ENCODE measurements at regions not wholly inside any gene's neighbourhood (a gene's known extent, or its start where the extent isn't known, plus 50 kb on each side); places are given as distances from the start of the nearest gene placed in this dataset.

DNA sequence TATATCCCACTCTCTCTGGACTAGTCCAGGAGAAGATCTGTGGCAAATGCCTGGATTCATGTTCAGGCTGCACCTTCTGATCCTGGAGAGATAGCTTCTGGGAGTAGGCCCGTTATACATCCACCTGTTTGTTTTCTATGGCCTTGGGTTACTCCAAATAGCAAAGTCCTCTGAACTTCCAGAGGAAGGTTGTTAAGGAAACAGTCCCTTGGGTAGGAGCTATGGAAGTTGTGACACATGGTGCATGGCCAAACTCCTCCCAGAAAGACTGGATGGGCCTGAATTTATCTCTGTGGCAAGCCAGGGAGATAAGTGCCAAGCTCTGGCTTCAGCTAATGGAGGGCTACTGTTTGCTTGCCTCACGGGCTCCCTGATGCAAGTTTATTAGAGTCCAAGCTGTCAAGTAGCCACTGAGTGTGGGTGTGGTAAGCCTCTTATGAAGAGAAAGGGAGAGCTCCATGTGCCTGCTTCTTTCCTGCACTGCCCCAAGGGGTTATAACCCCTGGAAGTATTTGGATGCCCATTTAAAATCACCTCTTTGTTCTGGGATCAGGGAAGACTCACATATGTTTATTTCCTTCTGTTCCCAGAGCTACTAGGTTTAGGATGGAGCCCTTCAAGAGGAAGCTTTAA lies 328.7 kb upstream of the ATP11B start:
- DNase-seq (no peak), ATAC-seq (no peak)
- Mint-ChIP-seq H3K4me3 (no peak overlapping the region), H3K9me3 (ENCODE audit: low read depth) (no peaks in the 10 kb centered on the region), H3K27ac (no peak overlapping the region), H3K27me3 (no peaks in the 10 kb centered on the region), H3K4me1 (no peaks in the 10 kb centered on the region), H3K36me3 (no peaks in the 10 kb centered on the region)
- CTCF ChIA-PET, result no interaction called here

DNA sequence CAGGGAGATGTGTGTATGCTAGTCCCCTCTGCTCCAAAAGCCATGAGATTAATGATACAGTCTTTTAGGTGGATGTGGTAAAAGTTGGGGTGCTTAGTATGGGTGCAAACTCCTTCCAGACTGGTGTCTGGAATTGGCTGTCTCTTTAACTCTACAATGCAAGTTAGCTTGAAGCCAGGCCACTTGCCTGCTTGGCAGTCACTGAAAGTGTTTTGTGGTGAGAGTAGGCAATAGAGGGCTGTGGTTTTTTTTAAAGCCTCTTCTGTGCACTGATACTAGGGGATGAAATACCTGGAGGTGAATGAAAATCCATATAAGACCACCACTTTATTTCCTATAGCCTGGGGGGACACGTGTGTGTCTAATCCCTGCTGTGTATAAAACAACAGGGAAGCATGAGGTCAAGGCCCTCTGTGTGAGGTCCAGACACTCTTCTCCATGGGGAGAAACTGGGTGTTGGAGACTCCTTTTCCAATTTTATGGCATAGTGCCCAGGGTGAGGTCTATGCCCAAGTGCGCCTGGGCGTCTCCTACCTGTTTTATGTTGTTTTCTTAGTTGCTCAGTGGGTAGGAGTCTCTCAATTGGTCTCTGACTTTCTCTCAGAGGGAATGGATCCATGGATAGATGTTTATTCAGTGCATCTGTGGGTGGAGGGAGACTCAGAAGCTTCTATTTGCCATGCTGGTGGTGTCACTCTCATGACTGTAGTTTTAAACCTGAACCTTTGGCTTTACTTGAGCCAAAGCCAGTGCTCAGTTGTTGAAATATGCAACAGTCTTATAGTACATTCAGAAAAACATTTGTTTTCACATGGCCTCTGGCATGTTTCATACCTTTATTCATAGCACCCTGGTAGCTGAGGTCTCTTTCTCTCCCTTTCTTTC lies 327.8 kb upstream of the ATP11B start:
- Mint-ChIP-seq H3K27ac (no peak overlapping the region), H3K4me1 (no peaks in the 10 kb centered on the region), H3K9me3 (ENCODE audit: low read depth) (no peaks in the 10 kb centered on the region), H3K36me3 (no peaks in the 10 kb centered on the region), H3K27me3 (no peaks in the 10 kb centered on the region), H3K4me3 (no peak overlapping the region)
- no peak for ATAC-seq
- no peak for DNase-seq
- CTCF ChIA-PET, result no interaction called here

DNA sequence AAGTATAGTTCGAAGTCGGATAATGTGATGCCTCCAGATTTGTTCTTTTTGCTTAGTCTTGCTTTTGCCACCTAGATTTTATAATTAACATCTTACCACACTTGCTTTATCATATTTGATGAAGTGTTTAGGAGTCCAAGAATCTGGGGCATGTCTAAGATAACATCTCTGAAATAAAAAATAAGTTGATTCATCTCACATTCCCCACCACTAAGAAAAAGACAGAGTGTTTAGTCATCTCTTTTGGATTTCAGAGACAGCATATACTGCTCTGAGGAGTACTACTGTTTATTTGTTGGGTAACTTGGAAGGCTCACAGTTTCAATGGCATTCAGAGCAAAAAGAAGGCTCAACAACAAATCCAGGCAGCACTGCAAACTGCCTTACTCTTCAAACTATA lies 324.2 kb upstream of the ATP11B start:
- DNase-seq, result no peak
- Mint-ChIP-seq H3K4me3 (no peak overlapping the region), H3K27ac (no peak overlapping the region), H3K4me1 (no peaks in the 10 kb centered on the region), H3K27me3 (no peaks in the 10 kb centered on the region), H3K9me3 (ENCODE audit: low read depth) (no peaks in the 10 kb centered on the region), H3K36me3 (no peaks in the 10 kb centered on the region)
- no peak for ATAC-seq
- CTCF ChIA-PET, result no interaction called here

DNA sequence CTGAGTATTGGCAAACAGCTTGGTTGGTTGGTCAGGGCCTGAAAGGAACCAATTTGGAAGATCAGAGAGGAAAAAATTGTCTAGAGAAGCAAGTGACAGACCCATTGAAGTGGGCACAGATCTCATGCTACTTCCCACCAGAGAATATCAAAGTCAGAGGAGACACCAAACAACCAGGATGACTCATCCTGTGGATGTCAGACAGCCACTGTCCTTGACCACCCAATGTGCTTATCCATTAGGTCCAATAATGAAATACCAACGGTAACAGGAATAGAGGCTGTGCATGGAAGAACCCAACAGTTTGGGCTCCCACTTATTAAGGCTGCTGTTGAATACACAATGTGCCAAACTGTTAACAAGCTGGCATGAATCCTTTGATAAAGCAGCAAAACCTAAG lies 323.1 kb upstream of the ATP11B start:
- Mint-ChIP-seq H3K36me3 (no peaks in the 10 kb centered on the region), H3K27ac (no peak overlapping the region), H3K9me3 (ENCODE audit: low read depth) (no peaks in the 10 kb centered on the region), H3K4me3 (no peak overlapping the region), H3K4me1 (no peaks in the 10 kb centered on the region), H3K27me3 (no peaks in the 10 kb centered on the region)
- ATAC-seq (no peak), DNase-seq (no peak)
- CTCF ChIA-PET, result no interaction called here

DNA sequence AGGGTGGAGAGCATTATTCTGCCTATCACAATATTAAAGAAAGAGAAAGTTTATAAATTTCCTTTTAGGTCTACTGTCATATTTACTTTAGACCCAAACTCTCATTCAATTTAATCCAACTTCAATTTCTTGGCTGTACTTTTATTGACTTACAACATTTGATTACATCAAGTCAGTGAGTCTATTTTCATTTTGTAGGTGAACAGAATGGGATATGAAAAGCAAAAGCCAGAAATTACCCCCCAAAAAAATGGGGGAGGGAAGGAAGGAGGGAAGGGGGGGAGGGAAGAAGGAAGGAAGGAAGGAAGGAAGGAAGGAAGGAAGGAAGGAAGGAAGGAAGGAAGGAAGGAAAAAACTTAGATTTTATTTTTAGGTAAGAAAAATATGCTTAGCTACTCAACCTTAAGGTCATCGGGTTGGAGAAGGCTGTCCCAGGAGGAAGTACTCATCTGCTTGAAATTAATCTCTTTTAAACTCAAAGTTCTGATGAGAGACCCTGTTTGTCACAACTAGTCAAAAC lies 320.1 kb upstream of the ATP11B start:
- no peak overlapping the region for H3K4me3 Mint-ChIP-seq
- H3K9me3 Mint-ChIP-seq (ENCODE audit: low read depth), result no peaks in the 10 kb centered on the region
- DNase-seq (no peak), ATAC-seq (no peak)
- no peaks in the 10 kb centered on the region for H3K36me3 Mint-ChIP-seq
- no peak overlapping the region for H3K27ac Mint-ChIP-seq
- H3K4me1 Mint-ChIP-seq, result no peaks in the 10 kb centered on the region
- peaks cover 2% of the 10 kb centered on the region for H3K27me3 Mint-ChIP-seq
- CTCF ChIA-PET, result no interaction called here

DNA sequence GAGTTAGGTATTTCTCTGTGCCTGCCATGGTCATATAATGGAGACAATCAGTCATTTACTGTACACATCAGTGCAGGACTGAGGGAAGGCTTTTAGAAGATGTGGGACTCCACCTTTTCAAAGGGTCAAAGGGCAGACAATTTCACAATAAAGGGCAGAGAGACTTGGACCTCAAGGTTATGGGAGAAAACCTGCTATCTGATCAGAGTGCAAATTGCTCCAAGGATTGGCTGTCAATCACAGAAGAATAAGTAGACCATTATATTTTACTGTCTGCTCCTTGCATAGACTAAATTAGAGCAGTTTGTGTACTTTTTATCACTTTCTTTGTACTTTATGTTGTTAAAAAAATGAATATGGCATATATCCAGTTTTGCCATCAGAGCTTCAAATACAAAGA lies 314.9 kb upstream of the ATP11B start:
- no peak for DNase-seq
- CTCF ChIA-PET, result no interaction called here
- Mint-ChIP-seq H3K27me3 (peaks cover 2% of the 10 kb centered on the region), H3K27ac (no peak overlapping the region), H3K4me1 (no peaks in the 10 kb centered on the region), H3K9me3 (ENCODE audit: low read depth) (no peaks in the 10 kb centered on the region), H3K4me3 (no peak overlapping the region), H3K36me3 (no peaks in the 10 kb centered on the region)
- no peak for ATAC-seq

DNA sequence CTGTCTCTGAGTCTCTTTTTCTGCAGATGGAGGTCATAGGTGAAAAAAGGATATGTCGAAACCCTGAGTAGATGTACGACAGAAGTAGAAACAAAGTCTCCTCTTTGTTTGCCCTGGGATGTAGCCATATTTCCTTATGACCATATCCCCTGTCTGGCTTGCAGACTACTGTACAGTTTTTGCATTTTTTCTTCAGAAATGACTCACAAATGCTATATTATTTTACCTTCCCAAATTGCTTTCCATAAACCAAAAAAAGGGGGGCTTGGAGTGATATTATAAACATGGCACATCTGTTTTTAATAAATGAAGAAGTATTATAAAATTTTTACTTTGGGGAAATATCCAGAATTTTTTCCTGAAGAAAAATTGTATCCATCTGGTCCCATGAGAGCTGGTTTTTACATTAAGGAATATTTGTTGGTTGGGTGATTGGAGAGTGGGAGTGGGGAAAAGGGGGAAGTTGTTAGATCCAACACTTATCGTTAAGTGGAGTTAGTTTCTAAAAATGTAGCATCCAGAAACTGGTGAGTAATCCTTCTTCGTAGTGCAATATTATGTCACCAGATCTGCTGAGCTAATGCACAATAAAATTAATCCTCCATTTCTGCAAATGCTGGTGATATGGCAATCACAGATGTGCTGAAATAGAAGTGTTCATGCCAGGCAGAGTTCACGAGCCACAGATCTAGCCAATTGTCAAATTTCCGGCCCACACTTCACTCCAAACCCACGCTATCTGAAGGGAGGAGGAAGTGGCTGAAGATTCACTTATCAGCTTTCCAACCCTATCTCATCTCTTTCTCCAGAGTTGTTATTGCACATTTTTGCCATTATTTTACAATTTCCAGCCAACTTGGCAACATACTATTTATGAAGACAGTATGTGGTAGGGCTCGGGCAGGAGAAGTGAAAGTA lies 313.6 kb upstream of the ATP11B start:
- H3K9me3 Mint-ChIP-seq (ENCODE audit: low read depth), result no peaks in the 10 kb centered on the region
- H3K36me3 Mint-ChIP-seq, result no peaks in the 10 kb centered on the region
- H3K4me1 Mint-ChIP-seq, result no peaks in the 10 kb centered on the region
- H3K27ac Mint-ChIP-seq, result no peak overlapping the region
- CTCF ChIA-PET, result no interaction called here
- H3K27me3 Mint-ChIP-seq, result peaks cover 2% of the 10 kb centered on the region
- no peak overlapping the region for H3K4me3 Mint-ChIP-seq
- ATAC-seq, result no peak
- no peak for DNase-seq

DNA sequence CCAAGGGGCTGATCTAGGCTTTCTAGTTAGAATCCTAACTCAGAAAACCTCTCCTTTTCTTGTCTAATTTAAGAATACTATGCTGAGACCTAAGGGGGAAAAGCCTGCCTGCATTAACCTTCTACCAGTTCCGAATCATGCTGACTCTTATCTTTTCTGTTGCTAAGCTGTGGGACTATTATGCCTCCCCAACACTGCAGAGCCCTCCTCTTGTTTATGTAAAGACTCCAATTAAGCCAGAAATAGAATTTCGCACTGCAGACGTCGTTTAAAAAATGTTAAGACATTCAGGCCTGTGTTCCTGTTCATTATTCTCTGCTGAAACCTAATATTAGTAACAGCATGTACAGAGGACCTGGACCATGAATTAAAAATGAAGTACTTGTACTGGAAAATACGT lies 310.6 kb upstream of the ATP11B start:
- no peaks in the 10 kb centered on the region for H3K4me1 Mint-ChIP-seq

DNA sequence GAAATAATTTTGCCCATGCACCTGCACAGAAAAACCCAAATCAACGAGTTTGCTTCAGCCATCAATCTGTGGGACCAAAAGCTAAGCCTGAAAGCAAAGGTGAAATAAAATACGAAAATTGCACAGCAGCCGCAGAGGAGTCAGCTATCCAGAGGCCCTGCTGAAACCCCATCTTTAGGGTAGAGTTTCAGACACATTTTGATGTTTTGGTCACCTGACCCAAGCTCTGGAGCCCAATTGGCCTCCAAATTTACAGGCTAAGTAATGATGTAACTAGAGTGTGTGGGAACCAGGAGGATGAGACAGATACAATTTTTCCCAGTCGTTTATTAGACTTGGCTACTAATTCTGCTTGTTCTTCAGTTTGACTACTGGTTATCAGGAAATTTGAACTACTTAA lies 308.6 kb upstream of the ATP11B start:
- no peak for ATAC-seq
- H3K4me3 Mint-ChIP-seq, result no peak overlapping the region
- CTCF ChIA-PET, result no interaction called here
- no peaks in the 10 kb centered on the region for H3K36me3 Mint-ChIP-seq
- no peaks in the 10 kb centered on the region for H3K27me3 Mint-ChIP-seq
- no peaks in the 10 kb centered on the region for H3K9me3 Mint-ChIP-seq (ENCODE audit: low read depth)
- no peaks in the 10 kb centered on the region for H3K4me1 Mint-ChIP-seq
- H3K27ac Mint-ChIP-seq, result no peak overlapping the region
- DNase-seq, result no peak

More for the DNA sequence above, 310.6 kb upstream of the ATP11B start:
- ATAC-seq (no peak), DNase-seq (no peak)
- Mint-ChIP-seq H3K27me3 (no peaks in the 10 kb centered on the region), H3K27ac (no peak overlapping the region), H3K4me3 (no peak overlapping the region), H3K9me3 (ENCODE audit: low read depth) (no peaks in the 10 kb centered on the region), H3K36me3 (no peaks in the 10 kb centered on the region)
- CTCF ChIA-PET, result no interaction called here

DNA sequence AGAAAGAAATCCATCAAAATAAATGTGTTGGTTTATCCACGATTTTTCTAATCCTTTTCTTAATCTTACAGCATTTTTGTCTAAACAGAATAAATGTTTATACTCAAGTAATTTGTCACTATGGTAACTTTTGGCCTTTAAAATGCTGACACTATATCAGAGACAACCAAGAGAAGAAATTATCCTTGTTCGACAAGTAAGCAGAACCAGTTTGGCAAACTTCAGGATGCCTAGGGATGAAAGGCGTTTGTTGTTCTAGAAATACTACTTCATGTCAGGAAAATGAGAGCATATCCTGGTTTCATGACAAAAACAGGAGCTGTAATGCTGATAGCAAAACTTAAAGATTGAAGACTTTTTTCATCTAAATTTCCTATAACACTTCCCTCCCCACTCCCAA lies 308.0 kb upstream of the ATP11B start:
- CTCF ChIA-PET, result no interaction called here
- no peak overlapping the region for H3K4me3 Mint-ChIP-seq
- H3K36me3 Mint-ChIP-seq, result no peaks in the 10 kb centered on the region
- no peaks in the 10 kb centered on the region for H3K9me3 Mint-ChIP-seq (ENCODE audit: low read depth)
- no peaks in the 10 kb centered on the region for H3K27me3 Mint-ChIP-seq
- H3K27ac Mint-ChIP-seq, result no peak overlapping the region
- DNase-seq (no peak), ATAC-seq (no peak)
- no peaks in the 10 kb centered on the region for H3K4me1 Mint-ChIP-seq

DNA sequence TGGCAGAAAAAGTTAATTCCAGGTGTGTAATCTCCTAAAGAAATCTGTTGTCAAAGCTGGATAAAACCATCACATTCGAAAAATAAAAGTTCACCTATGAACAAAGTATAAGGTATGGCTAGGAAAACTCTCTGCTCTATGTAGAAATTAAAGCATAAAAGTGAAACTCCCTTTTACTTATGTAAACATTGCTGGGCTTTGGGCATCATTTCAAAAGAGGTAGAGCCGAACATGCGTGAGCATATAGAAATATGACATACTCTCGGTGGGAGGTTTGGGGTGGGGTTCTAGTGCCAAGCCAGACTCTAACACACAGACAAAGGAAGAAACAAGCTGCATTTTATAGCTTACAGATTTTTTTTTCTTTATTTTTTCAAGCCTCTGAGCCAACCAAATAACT lies 306.8 kb upstream of the ATP11B start:
- CTCF ChIA-PET, result no interaction called here
- no peaks in the 10 kb centered on the region for H3K9me3 Mint-ChIP-seq (ENCODE audit: low read depth)

DNA sequence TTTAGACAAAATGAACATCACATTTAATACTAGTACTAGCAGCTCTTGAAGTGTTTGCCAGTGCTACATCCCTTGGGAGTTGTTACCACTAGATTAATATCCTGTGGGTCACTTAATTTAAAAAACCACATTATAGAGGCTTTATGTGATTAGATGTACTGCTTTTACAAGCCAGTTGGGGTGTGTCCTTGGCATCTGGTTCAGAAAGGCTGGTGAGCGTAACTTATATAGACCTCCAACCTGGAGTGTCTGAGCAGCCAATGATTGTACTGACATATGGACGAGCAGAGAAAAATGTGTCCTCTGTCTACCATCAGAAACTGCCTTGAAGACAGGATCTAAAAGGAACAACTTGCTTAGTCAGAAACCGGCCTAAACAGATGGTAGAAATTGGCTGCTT lies 306.2 kb upstream of the ATP11B start:
- Mint-ChIP-seq H3K36me3 (no peaks in the 10 kb centered on the region), H3K27me3 (peaks cover 3% of the 10 kb centered on the region), H3K27ac (no peak overlapping the region), H3K4me1 (no peaks in the 10 kb centered on the region), H3K9me3 (ENCODE audit: low read depth) (no peaks in the 10 kb centered on the region), H3K4me3 (no peak overlapping the region)
- DNase-seq, result no peak
- ATAC-seq, result no peak
- CTCF ChIA-PET, result no interaction called here

More for the DNA sequence above, 306.8 kb upstream of the ATP11B start:
- ATAC-seq, result no peak
- H3K27me3 Mint-ChIP-seq, result peaks cover 3% of the 10 kb centered on the region
- H3K4me3 Mint-ChIP-seq, result no peak overlapping the region
- H3K27ac Mint-ChIP-seq, result no peak overlapping the region
- DNase-seq, result no peak
- H3K36me3 Mint-ChIP-seq, result no peaks in the 10 kb centered on the region
- no peaks in the 10 kb centered on the region for H3K4me1 Mint-ChIP-seq

DNA sequence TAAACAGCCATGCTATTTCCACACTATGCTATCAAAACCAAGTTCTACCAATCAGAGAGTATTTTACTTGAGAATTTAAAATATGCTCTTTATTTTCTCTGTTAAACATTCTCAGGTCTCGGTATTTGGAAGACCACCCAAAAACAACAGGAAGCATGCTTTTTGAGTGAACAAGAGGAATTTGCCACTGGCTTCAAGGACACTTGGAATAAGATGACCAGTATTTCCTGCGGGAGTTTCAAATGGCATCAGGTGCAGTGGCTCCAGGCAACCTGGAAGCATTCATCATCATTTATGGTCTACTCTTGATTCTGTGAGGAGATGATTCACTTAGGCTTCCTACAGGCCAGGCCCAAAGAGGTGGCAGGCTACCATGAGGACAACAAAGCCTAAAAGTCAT lies 305.7 kb upstream of the ATP11B start:
- H3K27ac Mint-ChIP-seq, result no peak overlapping the region

More for the DNA sequence above, 305.7 kb upstream of the ATP11B start:
- no peak for DNase-seq
- CTCF ChIA-PET, result no interaction called here
- no peaks in the 10 kb centered on the region for H3K4me1 Mint-ChIP-seq
- H3K27me3 Mint-ChIP-seq, result peaks cover 3% of the 10 kb centered on the region
- H3K36me3 Mint-ChIP-seq, result no peaks in the 10 kb centered on the region
- no peak for ATAC-seq
- H3K9me3 Mint-ChIP-seq (ENCODE audit: low read depth), result no peaks in the 10 kb centered on the region
- no peak overlapping the region for H3K4me3 Mint-ChIP-seq
